ENCODE measurements at regions not wholly inside any gene's neighbourhood (a gene's known extent, or its start where the extent isn't known, plus 50 kb on each side); places are given as distances from the start of the nearest gene placed in this dataset.
"Not testable (repeated sequence)": the region's sequence is repeated elsewhere in the genome, so short reads cannot be mapped to it uniquely, and the experiment has no call there.

DNA sequence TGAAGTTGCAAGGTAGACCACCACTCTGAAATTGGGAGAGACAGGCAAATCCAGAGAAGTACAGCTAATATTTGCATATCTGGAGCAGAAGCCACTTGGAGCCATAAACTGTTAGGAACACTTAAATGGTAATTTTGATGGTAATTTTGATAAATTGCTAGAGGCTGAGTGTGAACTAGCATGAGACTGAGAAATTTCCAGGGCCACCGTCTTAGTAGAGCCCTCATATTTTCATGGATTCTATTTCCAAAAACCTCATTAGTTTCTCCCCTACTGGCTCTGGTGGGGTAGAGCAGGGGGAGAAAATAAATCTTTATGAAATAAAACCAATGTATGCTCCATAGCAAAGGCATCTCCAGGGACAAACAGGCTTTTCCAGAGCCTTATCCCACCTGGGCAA is 429.4 kb upstream of the DIPK2B start:
- no peak for DNase-seq

DNA sequence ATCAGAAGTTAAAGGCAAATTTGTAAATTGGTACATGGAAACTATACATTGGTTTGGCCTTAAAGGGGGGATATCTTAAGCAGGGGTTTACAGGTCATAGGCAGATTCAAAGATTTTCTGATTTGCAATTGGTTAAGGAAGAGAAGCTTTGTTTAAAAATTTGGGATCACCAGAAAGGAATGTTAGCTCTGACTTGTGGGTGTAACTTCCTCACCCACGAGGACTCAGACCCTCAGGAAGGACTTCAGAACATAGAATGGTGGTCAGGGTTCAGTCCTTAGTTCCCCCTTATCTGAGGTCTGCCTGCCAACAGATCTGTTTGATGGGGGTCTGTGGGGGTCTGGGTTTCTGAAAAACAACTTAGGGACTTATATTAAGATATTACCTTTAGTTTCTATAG is 427.4 kb upstream of the DIPK2B start:
- DNase-seq, result no peak

DNA sequence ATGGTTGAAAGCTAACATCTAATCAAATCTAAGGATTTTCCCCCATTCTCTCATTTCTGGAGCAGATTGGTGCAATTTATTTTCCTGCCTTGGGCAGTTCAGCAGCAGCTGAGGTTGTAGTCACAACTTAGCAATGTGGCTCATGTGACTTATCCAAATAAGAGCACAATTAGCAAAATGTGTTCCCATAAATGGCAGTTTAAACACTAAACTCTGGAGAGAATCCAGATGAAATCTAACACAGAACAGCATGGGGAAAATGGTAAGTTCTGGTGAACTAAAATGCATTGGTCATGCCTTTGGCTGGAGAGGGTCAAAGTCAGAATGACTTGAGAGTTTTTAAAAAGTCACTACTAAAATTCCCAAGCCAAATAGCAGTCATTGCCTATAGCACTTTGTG is 422.6 kb upstream of the DIPK2B start:
- no peak for DNase-seq

DNA sequence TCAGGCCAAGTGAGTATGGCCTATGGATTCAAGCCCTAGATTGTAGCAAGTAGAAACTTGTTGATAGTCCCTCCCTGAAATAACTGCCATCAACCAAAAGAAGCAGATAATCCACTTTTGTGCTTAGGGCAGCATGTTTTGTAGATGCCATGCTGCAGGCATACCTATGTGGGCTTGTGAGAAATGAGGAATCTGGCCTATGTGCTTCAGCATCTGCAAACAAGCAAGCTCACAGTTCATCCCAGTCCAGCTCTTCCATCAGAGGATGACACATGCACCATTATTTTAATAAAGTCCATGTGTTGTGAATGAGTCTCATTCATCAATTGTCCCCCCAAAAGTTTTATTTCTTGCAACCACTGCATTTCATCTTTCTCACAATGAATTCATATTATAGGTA is 421.9 kb upstream of the DIPK2B start:
- DNase-seq, result no peak

DNA sequence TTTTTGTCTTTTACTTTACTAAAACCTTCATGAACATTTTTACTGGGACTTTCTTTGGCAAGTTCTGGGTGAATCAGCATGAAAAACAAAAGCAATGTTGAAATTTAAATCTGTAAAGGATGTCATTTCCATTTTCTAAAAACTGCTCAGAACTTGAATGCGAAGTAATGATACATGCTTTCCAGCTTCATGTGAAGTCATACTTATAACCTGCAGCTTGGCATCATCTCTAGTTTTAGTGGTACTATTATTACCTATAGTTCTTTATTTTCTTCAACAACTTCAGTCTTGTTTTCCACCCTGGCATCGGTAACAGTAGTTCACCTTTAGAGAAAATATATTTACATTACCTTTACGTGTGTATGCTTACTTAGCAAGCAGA is 421.4 kb upstream of the DIPK2B start:
- no peak for DNase-seq

DNA sequence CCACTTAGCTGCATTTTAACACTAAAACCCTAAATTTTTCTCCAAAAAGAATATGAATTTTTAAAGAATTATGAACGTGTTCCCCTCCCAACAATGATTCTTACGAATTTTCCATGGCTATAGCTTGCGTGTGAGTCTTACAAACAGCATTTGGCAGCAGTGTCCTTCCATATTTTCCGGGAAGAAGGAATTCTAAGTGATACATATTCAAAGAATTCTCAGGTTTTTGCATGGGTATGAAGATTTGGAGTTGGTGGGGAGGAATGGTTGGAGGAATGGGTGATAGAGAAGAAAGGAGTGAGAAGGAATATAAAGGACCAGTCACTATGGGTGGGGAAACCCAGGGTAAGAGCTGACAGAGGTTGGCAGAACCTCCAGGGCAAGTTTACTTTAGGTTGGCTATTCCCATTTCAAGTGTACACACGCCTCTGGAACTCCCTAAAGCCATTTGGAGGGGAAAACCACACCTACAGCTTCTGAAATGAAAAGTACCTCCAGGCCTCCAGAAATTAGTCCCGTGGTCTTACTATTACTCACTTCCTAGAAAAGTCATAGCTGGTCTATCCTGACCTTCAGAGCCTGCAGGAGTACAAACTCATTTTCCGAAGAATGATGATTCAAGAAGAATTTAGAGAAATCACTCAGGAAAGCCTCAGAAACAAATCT is 420.8 kb upstream of the DIPK2B start:
- DNase-seq, result no peak

DNA sequence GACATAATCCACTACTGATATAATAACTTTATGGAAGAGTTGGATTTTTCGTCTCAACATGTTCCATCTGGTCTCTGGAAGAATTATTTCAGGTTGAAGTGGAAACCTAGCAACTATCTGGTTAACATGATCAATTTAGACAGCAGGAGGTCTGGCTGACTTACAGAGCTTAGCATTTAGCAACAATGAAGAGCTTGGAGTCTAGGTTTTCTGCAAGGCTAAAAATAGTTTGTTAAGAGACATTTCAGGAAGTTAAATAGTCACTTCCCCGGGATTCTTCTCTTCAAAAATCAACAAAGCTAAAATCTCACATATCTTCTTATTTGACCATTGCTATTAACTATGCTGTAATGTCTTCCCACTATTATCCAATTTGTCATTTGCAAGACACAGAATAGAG is 418.6 kb upstream of the DIPK2B start:
- no peak for DNase-seq

DNA sequence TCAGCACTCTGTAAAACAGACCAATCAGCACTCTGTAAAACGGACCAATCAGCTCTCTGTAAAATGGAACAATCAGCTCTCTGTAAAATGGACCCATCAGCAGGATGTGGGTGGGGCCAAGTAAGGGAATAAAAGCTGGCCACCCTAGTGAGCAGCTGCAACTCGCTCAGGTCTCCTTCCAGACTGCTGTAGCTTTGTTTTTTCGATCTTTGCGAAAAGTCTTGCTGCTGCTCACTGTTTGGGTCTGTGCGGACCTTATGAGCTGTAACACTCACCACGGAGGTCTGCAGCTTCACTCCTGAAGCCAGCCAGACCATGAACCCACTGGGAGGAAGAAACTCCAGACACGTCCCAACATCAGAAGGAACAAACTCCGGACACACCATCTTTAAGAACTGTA is 414.9 kb upstream of the DIPK2B start:
- DNase-seq, result not testable (repeated sequence)

DNA sequence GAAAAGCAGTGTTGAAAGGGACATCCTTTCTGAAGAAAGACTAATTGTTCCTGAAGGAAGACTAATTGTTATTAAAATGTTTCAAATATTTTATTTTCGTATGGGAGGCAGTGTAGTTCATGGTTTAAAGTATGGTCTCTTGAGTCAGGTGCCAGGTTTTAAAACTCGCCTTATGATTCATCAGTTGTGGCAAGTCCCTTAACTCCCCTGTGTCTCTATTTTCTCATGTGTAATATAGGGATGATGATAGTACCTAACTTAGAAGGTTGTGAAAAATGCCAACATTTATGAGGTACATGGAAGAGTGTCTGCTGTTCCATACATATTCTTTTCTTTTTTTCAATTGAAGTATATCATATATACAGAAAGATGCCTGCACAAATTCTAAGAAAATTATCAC is 414.2 kb upstream of the DIPK2B start:
- no peak for DNase-seq

DNA sequence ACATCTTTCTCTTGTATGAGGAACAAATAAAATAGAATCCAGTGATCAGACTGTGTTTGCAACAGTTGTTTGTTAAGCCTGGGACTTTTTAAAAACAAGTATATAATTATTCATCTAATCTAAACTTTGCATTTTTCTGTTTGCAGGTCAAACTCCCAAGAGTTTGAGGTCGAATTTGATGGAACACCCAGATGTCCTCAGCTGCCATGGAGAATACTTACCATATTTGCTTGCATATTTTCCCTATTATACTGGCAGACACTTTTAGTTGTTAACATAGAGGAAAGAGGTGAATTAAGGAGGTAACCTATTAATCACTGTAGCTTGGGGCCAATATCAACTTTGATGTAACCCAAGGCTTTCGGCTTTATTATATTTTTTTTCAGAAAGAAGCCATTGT is 401.5 kb upstream of the DIPK2B start:
- DNase-seq, result no peak

DNA sequence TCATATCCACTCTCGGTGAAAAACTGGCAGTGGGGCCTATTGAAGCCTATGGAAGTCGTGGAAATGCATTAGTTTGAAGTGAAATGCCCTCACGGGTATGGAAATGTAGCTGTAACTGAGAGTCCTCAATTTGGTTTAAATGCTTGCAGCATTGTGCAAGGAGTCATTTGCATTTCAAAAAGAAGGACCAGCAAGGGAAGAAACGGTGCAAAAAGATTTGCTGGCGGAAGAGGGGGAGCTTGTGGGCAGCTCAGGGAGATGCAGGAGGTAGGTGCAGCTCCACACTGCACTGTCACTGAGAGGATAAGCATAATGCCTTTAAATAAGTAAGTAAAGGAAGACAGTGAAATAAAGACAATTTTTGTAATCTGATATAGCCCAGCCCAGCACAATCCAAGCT is 400.4 kb upstream of the DIPK2B start:
- DNase-seq, result no peak

DNA sequence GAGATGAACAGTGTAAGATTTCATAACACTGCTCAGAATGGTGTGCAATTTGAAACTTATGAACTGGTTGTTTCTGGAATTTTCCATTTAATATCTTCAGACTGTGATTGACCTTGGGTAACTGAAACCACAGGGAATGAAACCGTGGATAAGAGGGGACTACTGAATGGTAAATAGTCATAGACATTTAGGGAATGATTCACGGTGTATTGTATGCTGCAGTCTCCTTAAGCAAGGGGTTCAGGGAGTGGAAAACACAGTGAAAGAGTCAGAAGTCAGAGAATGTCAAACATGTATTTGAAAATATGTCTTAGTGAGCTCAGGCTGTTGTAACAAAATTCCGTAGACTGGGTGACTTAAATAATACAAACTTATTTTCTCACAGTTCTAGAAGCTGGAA is 398.2 kb upstream of the DIPK2B start:
- DNase-seq, result no peak

DNA sequence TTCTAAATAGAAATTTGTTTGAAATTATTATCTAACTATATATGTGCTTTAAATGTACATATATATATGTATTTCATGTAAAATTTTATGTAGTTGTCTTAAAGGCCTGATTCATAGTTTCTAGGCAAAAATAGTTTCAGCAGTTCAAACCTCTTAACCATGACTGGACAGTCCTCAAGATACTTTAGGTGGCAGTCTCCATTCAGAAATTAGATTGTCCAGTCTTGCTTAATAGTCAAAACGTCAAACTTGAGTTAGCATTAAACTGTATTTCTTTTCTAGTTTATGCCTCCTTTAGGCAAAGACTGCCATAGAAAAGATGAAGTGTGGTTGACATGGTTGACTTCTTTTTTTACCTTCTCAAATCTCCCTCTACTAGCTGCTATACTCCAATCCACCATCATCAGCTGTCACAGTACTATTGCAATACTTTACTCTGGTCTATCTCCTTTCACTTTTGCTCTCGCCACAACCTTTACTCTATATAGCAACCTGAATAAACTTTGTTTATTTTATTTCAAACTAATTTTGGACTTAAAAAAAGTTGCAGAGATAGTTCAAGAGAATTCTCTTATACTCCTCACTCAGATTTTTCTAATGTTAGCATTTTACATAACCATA is 395.6 kb upstream of the DIPK2B start:
- no peak for DNase-seq

DNA sequence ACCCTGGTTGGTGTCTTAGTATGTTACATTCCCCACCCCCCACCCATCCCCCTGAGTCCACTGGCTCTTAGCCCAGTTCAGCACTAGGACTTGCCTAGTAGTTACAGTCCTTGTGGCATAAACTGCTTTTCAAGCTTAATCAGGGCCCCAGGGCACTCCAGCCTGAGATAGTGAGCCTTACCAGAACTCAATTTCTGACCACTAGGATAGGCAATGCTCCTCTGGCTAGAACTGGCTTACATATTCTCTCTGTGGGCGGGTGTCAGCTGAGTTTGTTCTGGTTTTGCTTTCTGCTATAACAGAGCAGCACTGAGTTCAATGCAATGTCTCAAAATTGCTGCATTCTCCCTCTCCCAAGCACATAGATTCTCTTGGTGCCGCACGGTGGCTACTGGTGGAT is 391.4 kb upstream of the DIPK2B start:
- no peak for DNase-seq

DNA sequence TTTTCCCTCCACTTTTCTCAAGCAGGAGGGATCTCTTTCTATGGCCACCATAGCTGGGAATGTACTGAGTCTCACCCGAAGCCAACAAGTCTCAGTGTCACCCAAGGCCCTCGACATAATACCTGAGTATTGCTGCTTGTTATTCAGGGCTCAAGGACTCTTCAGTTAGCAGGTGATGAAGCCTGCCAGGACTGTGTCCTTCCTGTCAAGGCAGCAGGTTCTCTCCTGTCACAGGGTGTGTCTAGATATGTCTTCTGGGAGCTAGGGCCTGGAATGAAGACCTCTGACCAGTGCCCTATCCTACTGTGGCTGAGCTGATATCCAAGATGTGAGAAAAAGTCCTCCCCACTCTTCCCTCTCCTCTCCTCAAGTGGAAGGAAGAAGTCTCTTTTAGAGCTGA is 391.0 kb upstream of the DIPK2B start:
- DNase-seq, result no peak

DNA sequence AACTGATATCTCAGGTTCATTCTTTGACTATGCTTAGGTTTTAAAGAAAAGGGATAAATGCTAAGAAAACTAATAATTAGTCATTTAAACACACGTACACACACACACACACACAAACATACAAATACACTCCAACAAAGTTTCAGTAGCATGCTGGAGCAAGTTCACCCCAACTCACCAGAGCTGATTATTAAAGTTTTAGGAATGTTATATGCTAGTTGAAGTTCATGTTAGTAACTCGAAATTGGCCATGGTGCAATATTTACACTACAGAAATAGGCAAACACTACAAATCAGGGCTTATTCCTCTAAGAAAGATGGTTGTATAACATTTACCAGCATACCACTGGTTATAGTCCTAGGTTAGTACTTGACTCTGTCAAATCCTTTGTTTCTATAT is 384.0 kb upstream of the DIPK2B start:
- no peak for DNase-seq

DNA sequence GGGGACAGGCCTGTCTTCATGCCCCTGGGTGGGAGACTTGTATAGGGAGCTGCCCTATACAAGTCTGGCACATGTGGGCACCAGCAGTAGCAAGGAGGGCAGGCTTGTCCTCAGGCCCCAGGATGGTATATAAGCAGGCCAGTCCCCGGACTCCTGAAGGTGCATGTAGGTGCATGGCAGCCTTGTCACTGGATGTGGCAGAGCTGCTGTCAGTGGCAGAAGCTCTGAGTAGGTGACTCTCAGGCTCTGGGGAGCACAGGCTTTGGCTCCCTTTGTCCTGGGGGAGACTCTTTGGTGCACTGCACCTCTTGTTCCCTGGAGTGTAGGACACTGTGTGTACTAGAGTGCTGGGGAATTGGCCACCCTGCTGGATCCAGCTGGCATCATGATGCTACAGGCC is 376.7 kb upstream of the DIPK2B start:
- DNase-seq, result no peak

DNA sequence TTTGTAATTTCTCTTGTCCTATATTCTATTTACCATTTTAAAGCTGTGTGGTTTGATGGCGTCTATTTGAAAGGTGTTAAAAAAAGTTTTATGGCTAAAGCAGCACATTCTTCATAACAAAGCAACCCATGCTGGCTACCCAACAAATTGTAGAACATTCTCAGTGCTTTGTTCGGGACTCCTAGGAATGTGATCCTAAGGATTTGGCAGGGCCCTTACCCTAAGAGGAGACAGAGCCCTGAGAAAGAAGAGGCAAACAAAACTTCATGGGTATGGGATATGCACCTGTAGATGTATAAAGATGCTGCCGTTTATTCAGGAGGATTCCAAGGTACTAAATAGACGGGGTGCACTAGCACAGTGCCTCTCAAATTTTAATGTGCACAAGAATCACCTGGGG is 370.8 kb upstream of the DIPK2B start:
- no peak for DNase-seq

DNA sequence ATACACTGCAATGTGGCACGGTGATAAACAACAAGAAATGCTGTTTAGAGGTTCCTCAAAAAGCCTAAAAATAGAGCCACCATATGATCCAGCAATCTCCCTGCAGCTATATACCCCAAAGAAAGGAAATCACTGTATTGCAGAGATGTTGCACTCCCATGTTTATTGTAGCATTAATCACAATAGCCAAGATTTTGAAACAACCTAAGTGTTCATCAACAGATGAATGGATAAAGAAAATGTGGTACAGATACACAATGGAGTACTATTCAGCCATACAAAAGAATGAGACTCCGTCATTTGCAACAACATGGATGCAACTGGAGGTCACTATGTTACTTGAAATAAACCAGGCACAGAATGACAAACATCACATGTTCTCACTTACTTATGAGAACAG is 365.8 kb upstream of the DIPK2B start:
- DNase-seq, result no peak

DNA sequence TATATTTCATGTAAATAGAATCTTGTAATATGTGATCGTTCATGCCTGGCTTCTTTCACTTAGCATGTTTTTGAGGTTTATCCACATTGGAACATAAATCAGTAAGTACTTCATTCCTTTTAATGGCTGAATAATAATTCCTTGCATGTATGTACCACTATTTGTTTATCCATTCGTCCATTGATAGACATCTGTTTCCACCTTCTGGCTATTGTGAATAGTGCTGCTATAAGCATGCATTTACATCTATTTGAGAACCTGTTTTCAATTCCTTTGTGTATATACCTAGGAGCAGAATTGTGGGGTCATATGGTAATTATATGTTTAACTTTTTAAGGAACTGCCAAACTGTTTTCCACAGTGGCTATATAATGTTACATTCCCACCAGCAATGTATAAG is 356.7 kb upstream of the DIPK2B start:
- DNase-seq, result no peak

DNA sequence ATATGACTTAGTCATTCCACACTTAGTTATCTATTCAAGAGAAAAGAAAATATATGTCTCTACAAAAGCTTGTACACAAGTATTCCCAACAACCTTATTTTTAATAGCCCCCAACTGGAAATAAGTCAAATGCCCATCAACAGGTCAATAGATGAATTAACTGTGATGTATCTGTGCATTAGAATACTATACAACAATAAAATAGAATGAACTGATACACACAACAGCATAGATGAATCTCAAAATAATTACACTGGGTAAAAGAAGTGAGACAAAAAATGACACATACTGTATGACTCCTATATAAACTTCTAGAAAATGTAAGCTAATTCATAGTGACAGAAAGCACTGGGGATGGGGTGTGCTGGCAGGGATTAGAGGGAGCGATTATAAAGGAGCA is 354.1 kb upstream of the DIPK2B start:
- no peak for DNase-seq

DNA sequence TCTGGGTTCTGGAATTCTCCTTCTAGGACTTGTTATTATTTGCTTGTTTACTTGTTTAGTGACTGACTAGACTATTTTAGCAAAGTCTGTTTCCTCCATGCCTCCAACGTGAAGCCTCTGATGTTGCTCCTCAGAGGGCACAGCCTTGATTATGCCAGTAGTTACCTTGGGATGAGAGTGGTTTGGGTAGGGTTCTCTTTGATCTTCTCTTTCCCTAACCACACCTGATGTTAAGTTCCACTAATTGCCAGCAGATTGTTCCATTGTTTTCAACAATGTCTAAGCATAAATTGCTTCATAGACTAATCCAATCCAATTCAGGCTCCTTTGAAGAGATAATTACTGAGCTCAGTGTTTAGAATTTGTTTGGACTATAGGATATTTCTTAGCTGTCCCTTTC is 352.7 kb upstream of the DIPK2B start:
- no peak for DNase-seq

DNA sequence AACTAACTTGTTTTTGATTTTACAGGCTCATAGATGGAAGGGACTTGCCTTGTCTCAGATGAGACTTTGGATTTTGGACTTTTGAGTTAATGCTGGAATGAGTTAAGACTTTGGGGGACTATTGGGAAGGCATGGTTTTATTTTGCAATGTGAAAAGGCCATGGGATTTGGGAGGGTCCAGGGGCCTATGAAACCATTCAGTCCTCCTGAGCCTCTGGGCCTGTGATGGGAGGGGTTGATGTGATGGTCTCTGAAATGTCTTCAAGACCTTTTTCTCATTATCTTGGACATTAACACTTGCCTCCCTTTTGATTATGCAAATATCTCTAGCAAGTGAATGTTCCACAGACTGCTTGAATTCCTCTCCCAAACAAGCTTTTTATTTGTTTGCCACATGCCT is 346.0 kb upstream of the DIPK2B start:
- DNase-seq, result not testable (repeated sequence)

DNA sequence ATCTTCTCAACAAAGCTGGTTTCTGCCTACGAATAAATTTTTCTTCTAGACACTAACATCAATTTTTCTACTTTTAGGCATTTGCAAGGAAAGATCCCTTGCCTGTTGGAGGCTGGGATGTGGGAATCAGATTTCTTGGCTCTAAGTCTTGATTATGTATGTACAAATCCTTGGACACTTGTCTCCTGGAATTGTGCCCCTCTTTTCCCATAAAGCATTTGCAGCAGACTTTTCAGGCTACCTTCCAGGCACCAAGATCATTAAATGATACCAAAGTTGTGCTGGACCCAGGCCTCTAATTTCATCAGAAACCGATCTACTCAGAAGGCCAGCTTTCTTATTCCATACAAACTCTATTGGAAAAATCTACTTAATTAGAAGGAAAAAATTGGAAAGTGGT is 339.5 kb upstream of the DIPK2B start:
- no peak for DNase-seq

DNA sequence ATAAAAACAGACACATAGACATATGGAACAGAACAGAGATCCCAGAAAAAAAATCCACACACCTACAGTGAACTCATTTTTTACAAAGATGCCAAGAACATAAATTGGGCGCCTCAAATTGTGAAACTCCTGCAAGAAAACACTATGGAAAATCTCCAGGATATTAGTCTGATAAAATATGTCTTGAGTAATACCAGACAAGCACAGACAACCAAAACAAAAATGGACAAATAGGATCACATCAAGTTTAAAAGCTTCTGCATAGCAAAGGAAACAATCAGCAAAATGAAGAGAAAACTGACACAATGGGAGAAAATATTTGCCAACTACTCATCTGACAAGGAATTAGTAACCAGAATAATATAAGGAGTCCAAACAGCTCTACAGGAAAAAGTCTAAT is 337.3 kb upstream of the DIPK2B start:
- no peak for DNase-seq

DNA sequence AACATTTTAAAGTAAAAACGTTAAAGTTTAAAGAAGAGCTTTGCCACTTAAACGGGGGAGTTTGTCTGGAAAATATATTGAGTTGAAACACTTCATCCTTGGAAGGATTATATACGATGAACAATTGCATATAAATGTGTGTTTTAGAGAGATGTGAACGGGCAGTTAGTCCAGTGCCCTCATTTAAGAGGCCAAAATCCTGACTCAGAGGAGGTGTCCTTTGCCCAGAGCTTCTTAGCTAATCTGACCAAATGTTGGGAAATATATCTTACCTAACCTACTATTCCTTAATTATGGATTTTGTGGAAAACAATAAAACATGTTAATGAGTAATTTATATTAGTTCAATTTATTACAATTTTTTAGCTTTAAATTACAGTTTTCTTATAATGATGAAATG is 327.2 kb upstream of the DIPK2B start:
- DNase-seq, result no peak

All from DMS79 (cell line).